NCI-H748 (cell line): ENCODE measurements at regions not wholly inside any gene's neighbourhood (a gene's known extent, or its start where the extent isn't known, plus 50 kb on each side); places are given as distances from the start of the nearest gene placed in this dataset.

Experiments
- DNase-seq: peaks from one replicate; lab custom pipeline; 2025; ENCODE audit not compliant: unreplicated experiment; lab: John Stamatoyannopoulos, UW

DNA sequence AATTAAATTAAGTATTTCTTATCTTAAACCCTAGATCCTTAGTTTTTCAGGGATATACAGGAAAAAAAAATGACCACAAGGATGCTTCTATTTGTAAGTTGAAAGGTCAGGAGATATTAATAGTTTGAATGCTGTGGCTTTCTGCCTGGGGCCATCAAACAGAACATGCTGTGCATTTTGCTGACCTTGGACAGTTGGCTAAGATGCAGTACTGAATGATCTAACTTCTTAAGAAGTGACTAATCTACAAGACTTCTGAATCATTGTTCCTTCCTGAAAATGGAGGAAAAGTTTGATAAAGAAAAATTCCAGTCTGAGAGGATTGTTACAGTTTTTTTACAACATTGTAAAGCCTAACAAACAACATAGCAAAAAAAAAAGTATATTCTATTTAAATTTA, 237.8 kb upstream of the JADE1 start:
- no peak for DNase-seq

DNA sequence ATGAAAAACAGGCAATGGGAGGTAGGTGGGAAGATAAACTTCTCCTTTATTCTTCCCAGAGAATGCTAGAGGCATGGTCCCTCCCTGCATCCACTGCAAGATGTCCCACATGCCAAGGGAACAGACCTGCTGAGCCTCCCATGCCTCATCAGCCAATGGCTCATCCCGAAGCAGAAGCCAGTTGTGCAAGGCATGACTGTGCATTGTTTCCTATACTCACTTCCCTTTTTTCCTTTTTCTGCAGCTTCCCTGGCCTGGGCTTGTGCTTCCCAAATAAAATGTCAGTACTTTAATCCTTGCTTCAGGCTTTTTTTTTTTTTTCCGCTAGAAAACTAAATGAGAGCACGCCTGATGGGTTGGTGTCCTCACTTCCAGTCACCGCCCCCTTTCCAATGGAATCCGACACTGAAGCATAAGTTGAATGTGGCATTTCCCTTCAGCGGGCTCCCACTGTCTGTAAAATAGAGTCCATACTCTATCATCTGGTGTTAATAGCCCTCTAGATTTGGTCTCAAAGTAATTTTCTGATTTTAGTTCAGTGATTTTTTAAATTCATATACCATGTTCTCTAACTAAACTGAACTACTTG, 239.0 kb upstream of the JADE1 start:
- DNase-seq: no peak

- no peak for DNase-seq
Measured at GRCh38 chr4:128566693-128567092, 242.8 kb upstream of the JADE1 start.

DNA sequence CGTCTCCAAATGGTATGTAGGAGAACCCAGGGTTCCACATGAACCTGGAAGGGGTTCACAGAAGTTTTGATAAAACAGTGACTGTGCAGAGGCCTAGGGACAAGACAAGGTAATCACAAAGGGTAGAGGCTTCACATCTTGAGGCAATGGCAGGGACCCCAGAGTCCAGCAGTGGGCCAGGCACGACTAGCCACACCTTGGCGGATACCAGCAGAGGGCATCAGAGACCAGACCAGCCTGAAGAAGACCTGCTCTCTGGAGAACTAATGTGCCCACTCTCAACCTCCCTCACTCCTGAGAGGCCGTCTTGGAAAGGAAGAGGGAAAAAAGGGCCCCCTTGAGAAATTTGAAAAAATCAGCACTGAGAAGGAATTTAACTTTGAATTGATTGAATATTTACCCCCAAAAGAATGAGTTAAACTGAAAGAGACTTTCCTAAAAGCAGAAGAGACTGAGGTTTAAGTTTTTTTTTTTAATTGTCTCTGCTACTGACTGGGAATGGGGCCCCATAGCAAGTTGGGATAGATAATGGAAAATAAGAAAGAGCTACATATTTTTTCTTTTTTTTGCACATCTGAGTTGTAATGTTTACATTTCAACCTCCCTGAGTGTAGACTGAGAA, 243.8 kb upstream of the JADE1 start:
- DNase-seq: peak; percentile 29

DNA sequence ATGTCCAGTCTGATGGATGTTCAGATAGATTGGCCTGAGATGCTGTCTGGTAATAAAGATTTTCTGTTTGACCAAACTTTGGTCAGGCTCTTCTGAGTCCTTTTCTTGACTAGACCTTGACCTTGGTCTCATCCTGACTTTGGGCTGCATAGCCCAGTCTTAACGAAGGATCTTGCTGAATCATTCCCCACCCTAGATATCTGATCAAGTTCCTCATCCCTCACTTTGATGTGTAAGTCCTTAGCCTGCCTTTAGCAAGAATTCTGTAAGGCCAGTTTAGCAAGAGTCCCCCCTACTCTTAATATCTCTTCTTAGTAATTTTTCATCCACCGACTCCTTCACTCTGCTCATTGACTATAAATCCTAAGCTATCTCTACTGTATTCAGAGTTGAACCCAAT, 244.4 kb upstream of the JADE1 start:
- no peak for DNase-seq

- no peak for DNase-seq
Measured at GRCh38 chr4:128564081-128564630, 245.3 kb upstream of the JADE1 start.

DNA sequence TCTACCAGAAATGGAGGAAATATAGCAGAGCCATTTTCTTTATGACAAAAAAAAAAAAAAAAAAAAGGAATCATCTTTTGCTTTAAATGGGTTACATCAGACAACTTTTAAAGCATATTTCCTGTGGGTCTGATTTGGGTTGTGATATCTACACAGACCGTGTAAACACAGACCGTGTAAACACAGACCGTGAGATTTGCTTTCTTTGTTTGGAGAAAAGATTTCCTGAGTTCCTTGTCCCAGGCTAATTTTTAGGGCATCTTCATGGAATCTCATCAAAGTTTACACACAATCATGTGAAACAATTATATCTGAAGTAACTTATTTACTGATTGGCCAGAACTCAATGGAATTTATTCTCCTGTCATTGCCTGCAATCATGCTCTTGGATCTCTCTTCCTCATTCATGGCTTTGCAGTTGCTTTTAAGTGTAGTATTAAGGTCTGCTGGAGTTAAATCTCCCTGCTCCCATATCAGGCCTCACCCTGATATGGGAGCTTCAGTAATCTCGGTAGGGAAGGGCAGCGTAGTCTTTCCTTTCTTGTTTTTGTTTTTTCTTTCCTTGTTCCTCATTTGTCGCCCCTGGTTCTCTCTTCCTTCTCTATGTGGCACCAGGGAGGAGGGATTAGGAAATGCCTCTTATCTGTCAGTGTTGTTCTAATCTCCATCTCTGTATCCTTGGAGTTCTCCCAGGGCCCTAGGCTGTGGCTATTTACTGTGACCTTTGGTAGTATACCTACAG, 248.6 kb upstream of the JADE1 start:
- DNase-seq: no peak

DNA sequence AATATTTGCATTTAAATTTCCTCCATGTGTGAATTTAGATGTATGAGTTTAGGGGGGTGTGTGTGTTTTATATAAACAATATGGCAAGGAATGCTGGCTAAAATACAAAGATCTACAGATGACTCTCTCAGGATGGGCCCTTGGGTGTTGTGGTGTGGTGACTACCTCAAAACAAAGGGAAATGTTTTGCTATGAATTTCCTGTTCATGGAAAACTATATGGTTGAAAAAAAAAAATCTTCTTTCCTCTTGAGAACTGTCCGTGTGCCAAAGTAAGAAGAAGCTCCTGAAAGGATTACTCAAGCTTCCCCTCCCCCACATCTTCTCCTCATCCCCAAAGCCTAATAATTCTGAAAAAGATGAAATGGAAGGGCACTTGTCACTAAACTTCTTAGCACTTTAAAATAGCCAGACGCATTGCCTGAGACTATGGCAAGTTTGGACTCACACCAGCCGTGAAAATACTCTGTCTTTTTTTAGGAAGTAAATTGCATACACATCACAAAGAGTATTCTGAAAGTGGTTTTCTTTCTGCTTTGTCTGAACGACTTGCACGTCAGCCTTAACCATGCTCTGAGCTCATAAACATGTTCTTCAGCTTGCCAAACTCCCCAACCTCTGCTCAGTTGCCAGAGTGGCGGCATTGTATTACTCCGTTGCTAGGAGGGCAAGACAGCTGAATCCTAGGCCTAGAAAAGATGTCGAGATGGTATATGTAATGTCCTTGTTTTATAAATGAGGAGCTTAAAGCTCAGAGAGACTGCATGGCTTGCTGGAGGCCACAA, 250.4 kb upstream of the JADE1 start:
- DNase-seq: no peak

- DNase-seq: no peak
Measured at GRCh38 chr4:128556756-128557155, 252.7 kb upstream of the JADE1 start.

DNA sequence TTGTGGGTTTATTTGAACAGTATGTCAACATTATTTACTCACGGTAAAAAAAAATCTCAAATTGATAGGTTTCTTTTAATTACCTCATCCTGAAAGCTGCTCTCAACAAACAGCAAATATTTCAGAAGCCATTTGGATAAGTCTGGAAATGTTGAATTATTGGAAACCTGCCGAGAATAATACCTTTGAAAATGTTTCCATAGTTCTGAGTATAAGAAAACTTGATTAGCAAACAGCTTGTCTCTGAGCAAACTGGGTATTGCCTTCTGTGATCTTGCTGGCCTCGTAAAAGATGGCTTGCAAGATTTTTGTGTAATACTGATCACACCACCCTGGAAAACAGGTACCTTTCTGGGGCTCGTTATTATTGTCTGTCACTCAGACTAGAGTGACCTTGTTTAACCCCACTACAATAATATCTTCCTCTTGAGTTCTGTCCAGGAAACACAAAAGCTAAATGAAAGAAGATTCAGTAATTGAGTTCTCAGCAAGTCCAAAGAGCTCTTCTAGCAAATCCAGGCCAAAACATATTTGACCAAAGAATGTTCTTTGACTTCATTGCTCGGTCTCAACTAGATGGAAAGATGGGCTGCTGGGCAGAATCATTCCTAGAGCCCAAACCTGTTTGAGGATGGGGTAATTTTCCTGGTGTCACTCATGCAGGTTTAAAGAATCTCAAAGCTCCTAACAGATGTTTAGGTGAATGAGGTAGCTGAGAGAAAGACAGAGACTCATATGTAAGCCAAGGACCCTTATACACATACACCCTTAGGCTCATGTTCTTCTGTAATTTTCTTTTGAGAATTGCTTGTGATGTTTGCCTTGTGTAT, 255.6 kb upstream of the JADE1 start:
- peak; percentile 51 for DNase-seq

GRCh38 chr4:128552586-128552907, 257.0 kb upstream of the JADE1 start:
- no peak for DNase-seq

DNA sequence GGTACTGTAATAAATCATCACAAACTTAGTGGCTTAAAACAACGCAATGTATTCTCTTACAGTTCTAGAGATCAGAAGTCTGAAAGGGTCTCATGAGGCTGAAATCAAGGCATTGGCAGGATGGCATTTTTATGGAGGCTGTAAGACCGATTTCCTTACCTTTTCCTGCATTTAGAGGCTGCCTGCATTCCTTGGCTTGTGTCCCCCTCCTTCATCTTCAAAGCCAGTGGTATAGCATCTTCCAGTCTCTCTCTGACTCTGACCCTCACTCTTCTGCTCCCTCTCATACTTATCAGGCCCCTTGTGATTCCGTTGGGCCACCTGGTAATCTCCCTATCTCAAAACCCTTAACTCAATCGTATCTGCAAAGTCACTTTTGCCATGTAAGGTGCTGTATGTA, 258.2 kb upstream of the JADE1 start:
- DNase-seq: no peak

DNA sequence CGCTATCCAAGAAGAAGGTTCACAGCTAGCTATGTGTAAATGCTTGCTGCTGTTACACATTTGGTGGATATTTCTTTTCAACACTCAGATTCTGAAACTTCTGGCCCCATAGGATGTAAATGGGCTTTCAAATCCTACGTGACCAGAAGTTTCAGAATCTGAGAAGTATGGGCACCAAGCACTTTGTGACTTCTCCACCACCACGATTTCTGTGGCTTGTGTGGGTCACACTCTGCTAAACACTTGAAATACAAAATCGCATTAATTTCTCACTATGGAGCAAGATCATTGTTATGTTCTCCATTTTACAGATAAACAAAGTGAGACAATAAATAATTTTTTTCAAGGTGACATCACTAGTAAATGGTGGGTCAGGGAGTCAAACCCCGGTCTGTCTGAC, 259.4 kb upstream of the JADE1 start:
- no peak for DNase-seq

- no peak for DNase-seq
Measured at GRCh38 chr4:128549636-128550035, 259.9 kb upstream of the JADE1 start.

- no peak for DNase-seq
Measured at GRCh38 chr4:128548381-128548780, 260.8 kb upstream of the PGRMC2 start.

GRCh38 chr4:128544272-128544671, 256.7 kb upstream of the PGRMC2 start:
- no peak for DNase-seq

- no peak for DNase-seq
Measured at GRCh38 chr4:128543696-128544095, 256.1 kb upstream of the PGRMC2 start.

DNA sequence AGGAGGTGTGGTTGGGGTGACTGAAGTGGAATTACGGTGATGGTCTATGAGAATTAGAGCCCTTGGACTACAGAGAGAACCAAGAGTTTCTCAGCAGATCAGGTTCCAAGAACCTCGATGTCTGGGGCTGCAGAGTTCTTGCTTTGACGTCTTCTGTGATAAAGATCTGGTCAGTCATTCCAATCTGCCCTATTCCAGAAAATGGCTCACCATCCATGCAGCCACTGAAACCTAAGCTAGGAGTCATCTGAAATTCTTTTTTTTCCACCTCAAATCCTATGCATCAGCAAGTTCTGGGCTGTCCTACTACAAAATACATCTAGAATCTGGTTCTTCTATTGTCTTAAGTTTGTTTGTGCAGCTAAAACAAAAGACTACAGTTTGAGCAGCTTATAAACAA, 254.4 kb upstream of the PGRMC2 start:
- no peak for DNase-seq

DNA sequence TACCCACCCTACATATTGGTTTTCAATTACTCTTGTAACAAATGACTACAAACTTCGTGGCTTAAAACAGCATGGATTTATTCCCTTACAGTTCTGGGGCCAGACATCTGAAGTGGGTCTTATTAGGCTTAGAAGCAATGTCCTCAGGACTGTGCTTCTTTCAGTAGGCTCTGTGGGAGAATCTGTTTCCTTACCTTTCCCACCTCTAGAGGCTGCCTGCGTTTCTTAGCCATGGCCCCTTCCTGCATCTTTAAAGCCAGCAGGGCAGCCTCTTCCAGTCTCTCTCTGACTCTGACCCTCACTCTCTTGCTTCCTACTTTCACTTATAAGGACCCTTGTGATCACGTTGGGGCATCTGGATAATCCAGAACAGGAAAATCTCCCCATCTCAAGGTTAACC, 252.5 kb upstream of the PGRMC2 start:
- DNase-seq: no peak

DNA sequence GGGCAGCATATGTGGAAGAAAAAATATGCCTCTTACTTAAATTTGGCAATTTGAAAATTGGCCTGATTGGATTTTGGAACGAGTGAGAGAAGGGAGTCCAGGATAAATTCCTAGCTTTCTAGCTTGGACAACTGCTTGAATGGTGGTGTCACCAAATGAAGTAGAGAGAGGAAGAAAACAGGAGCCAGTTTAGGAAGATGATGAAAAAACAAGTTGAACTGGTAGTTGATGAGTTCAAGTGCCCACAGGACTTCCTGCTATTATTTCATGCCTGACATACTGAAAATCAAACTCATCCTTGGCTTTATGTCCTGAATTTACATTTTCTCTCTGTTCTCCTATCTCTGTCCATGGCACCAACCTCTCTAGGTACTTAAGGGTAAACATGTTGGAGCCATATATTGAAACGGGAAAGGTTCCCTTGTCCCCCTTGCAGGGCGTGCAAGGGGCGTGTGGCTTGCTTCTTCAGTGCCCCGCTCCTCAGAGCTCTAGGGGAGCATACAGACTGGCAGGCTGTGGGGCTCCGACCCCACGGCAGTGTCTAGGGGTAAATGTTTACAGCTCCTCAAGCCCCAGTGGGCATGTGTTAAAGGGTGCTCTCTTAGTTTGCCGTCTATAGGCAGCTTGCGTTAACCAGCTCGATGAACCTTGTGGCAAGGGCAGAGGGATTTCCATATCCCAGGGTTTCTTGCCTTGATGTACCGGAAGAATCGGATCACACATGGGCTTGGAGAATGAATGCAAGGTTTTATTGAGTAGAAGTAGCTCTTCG, 250.7 kb upstream of the PGRMC2 start:
- DNase-seq: no peak
